GM23338 (cell line): ENCODE measurements at regions not wholly inside any gene's neighbourhood (a gene's known extent, or its start where the extent isn't known, plus 50 kb on each side); places are given as distances from the start of the nearest gene placed in this dataset.
A peak's percentile ranks its signal among the peaks of the same experiment; 100 is the strongest.

Experiments
- ATAC-seq: fragments of 200-7000 bp; cut with Tn5 transposase; 3 replicates; pipeline ENCODE4 v1.9.1; 2020
- DNase-seq: peaks from one replicate; pipeline ENCODE4 v3.0.0-alpha.2; 2015; ENCODE audit warnings: low spot score
- H2AFZ ChIP-seq: fragments of 200-600 bp; sonication (generic); 2 replicates; pipeline ENCODE4 v1.8.0; 2016; ENCODE audit warnings: antibody characterized with exemption, mild to moderate bottlenecking, moderate library complexity
- H3F3A ChIP-seq: fragments of 200-600 bp; sonication (generic); replicated peaks from 2 replicates; pipeline ENCODE4 v1.8.0; 2017; ENCODE audit warnings: antibody characterized with exemption, mixed run types, low read depth
- H3K27ac ChIP-seq: fragments of 200-600 bp; sonication (generic); 2 replicates; pipeline ENCODE4 v1.6.1; 2016; ENCODE audit warnings: low read depth
- H3K27me3 ChIP-seq: fragments of 200-600 bp; sonication (generic); 2 replicates; pipeline ENCODE4 v1.8.0; 2016; ENCODE audit warnings: mild to moderate bottlenecking, mixed run types, moderate library complexity; ENCODE audit not compliant: insufficient read depth
- H3K36me3 ChIP-seq: fragments of 200-600 bp; sonication (generic); 2 replicates; pipeline ENCODE4 v1.8.0; 2016; ENCODE audit warnings: mild to moderate bottlenecking; ENCODE audit not compliant: insufficient read depth
- H3K4me1 ChIP-seq: fragments of 200-600 bp; sonication (generic); 2 replicates; pipeline ENCODE4 v1.8.0; 2016; ENCODE audit warnings: mild to moderate bottlenecking, moderate library complexity; ENCODE audit not compliant: insufficient read depth
- H3K4me2 ChIP-seq: fragments of 200-600 bp; sonication (generic); 2 replicates; pipeline ENCODE4 v1.7.1; 2017; ENCODE audit warnings: mixed run types
- H3K4me3 ChIP-seq: fragments of 200-600 bp; sonication (generic); 2 replicates; pipeline ENCODE4 v1.6.1; 2016; ENCODE audit warnings: mixed run types
- H3K79me2 ChIP-seq: fragments of 200-600 bp; sonication (generic); replicated peaks from 2 replicates; pipeline ENCODE4 v1.8.0; 2017; ENCODE audit warnings: mild to moderate bottlenecking; ENCODE audit not compliant: insufficient read depth
- H3K9me2 ChIP-seq: fragments of 200-600 bp; sonication (generic); 2 replicates; pipeline ENCODE4 v1.8.0; 2017; ENCODE audit not compliant: insufficient read depth
- H4K20me1 ChIP-seq: fragments of 200-600 bp; sonication (generic); replicated peaks from 2 replicates; pipeline ENCODE4 v1.8.0; 2017; ENCODE audit warnings: mild to moderate bottlenecking; ENCODE audit not compliant: insufficient read depth
- H3K27ac Mint-ChIP-seq: 2 replicates; pipeline ENCODE4 v1.8.0; 2020; ENCODE audit warnings: inconsistent platforms, mild to moderate bottlenecking, moderate library complexity, mixed read lengths
- H3K27me3 Mint-ChIP-seq: 3 replicates; pipeline ENCODE4 v1.8.0; 2022; ENCODE audit warnings: low read depth, mild to moderate bottlenecking, moderate library complexity, mixed read lengths, inconsistent platforms; ENCODE audit not compliant: insufficient read depth, poor library complexity
- H3K36me3 Mint-ChIP-seq: 3 replicates; pipeline ENCODE4 v1.8.0; 2021; ENCODE audit warnings: low read depth, mild to moderate bottlenecking, inconsistent platforms, moderate library complexity, mixed read lengths
- H3K4me1 Mint-ChIP-seq: 3 replicates; pipeline ENCODE4 v1.8.0; 2020; ENCODE audit warnings: mild to moderate bottlenecking, inconsistent platforms, mixed read lengths
- H3K4me3 Mint-ChIP-seq: 3 replicates; pipeline ENCODE4 v1.8.0; 2021; ENCODE audit warnings: moderate library complexity, mild to moderate bottlenecking, inconsistent platforms, mixed read lengths
- H3K9me3 Mint-ChIP-seq: 3 replicates; pipeline ENCODE4 v1.8.0; 2020; ENCODE audit warnings: moderate library complexity, mild to moderate bottlenecking, inconsistent platforms, mixed read lengths
- CREB1 ChIP-seq: fragments of 250-450 bp; sonication (Bioruptor Pico); IDR thresholded peaks from 2 replicates; pipeline ENCODE4 v1.5.0; 2020; ENCODE audit warnings: low read depth, mild to moderate bottlenecking, moderate library complexity
- EZH2phosphoT487 ChIP-seq: fragments of 200-600 bp; sonication (generic); IDR thresholded peaks from one replicate; pipeline ENCODE4 v1.8.1; 2018; ENCODE audit warnings: antibody characterized with exemption; ENCODE audit not compliant: unreplicated experiment
- NANOG ChIP-seq: IDR thresholded peaks from 2 replicates; pipeline ENCODE4 v1.6.1; 2016; ENCODE audit warnings: antibody characterized with exemption, borderline replicate concordance
- POLR2AphosphoS5 ChIP-seq: IDR thresholded peaks from 2 replicates; pipeline ENCODE4 v1.6.1; 2016; ENCODE audit warnings: antibody characterized with exemption, low read depth
- ZNF114 ChIP-seq: fragments of 250-450 bp; sonication (Bioruptor Pico); IDR thresholded peaks from 2 replicates; pipeline ENCODE4 v1.5.0; 2020; ENCODE audit warnings: mild to moderate bottlenecking, moderate library complexity
- TF ChIP-seq, protein P1 (sequence below), 2 experiments: fragments of 200-600 bp in 1 of 2; sonication (generic) in 1 of 2; conservative IDR thresholded peaks; 2 replicates each; pipeline versions ENCODE4 v1.5.1 to v1.6.1; 2016 to 2017; ENCODE audit warnings: antibody characterized with exemption in 2 of 2, low read depth in 2 of 2, mild to moderate bottlenecking in 2 of 2, moderate library complexity in 1 of 2
- TF ChIP-seq, protein P2 (sequence below): IDR thresholded peaks from one replicate; pipeline ENCODE4 v1.6.1; 2018; ENCODE audit warnings: antibody characterized with exemption; ENCODE audit not compliant: unreplicated experiment

DNA sequence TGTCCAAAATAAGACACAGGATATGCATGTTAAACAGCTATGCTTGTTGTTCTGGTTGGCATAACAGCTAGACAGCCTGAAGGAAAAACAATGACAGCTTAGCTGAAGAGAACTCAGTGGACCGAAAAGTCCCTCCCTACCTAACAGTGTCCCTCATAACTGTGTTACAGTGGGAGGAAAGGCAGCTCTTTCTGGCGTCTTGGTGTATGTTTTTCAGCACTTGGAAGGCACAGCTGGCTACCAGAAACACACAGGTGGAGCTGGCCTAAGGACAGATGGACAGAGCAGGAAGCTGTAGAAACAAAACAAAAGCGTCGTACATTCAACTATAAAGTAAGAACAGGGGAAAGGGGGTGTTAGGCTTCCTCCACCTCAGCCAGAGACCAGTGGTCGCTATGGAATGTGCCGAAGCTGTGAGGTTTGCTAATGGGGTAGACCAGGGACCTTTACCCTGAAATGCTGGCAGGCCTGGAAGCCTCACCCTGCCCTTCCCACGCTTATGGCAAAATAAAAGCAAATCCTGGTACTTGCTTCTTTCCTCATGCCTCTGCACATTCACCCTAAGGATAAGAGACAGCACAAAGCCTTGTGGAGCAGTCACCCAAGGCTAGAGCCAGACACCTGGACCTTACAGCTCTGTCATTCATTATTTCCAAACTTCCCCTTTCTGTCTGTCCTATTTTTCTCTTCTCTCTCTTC lies 103.5 kb upstream of the TRIB2 start:
- H3K27ac ChIP-seq: no peak overlapping the region
- H3K79me2 ChIP-seq: no peaks in the 10 kb centered on the region
- H3K27ac Mint-ChIP-seq: no peak overlapping the region
- no peaks in the 10 kb centered on the region for H3K9me2 ChIP-seq
- H3K4me3 Mint-ChIP-seq: no peak overlapping the region
- DNase-seq (peak; percentile 14), ATAC-seq (peak; percentile 33; the same call in 1 of the 3 replicates)
- no peaks in the 10 kb centered on the region for H3K36me3 Mint-ChIP-seq
- TF ChIP-seq POLR2AphosphoS5: no peak
- no peak for TF ChIP-seq ZNF114
- no peak for TF ChIP-seq EZH2phosphoT487
- TF ChIP-seq CREB1 (CRISPR knock-in tag): no peak
- TF ChIP-seq, protein P1, sequence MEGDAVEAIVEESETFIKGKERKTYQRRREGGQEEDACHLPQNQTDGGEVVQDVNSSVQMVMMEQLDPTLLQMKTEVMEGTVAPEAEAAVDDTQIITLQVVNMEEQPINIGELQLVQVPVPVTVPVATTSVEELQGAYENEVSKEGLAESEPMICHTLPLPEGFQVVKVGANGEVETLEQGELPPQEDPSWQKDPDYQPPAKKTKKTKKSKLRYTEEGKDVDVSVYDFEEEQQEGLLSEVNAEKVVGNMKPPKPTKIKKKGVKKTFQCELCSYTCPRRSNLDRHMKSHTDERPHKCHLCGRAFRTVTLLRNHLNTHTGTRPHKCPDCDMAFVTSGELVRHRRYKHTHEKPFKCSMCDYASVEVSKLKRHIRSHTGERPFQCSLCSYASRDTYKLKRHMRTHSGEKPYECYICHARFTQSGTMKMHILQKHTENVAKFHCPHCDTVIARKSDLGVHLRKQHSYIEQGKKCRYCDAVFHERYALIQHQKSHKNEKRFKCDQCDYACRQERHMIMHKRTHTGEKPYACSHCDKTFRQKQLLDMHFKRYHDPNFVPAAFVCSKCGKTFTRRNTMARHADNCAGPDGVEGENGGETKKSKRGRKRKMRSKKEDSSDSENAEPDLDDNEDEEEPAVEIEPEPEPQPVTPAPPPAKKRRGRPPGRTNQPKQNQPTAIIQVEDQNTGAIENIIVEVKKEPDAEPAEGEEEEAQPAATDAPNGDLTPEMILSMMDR (conservative IDR thresholded peaks at IDR 0.05; ENCODE audit: low read depth in 2 of 2): no peak
- no peak for TF ChIP-seq NANOG
- no peaks in the 10 kb centered on the region for H3K27me3 ChIP-seq
- peak overlapping the region; percentile 91; the same call in 1 of the 2 replicates for H2AFZ ChIP-seq
- peaks cover 3% of the 10 kb centered on the region for H3K4me1 Mint-ChIP-seq
- no peaks in the 10 kb centered on the region for H3K4me1 ChIP-seq
- no peak overlapping the region for H3K4me2 ChIP-seq
- H3F3A ChIP-seq: no peaks in the 10 kb centered on the region
- H3K27me3 Mint-ChIP-seq: peaks cover 2% of the 10 kb centered on the region
- H3K36me3 ChIP-seq: no peaks in the 10 kb centered on the region
- H3K9me3 Mint-ChIP-seq: no peaks in the 10 kb centered on the region; the same call in 2 of the 3 replicates
- no peaks in the 10 kb centered on the region for H4K20me1 ChIP-seq
- H3K4me3 ChIP-seq: no peak overlapping the region

DNA sequence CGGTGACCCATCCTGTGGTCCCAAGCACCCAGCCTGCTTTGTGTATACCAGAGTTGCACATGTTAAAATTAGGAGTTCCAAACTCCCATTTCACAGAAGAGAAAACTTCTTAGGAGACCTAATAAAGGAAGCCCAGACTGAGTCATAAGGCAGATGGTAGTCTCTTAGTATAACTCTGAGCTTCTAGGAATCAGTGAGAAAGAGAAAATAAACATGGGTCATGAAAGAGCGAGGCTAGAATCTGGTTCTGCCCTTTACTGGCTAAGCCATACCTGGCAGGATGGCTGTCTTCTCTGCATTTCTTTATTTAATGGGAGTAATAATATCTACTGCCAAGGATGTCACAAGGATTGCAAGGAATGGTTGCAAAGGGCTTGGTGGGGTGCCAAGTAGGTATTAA lies 101.2 kb upstream of the TRIB2 start:
- Histone ChIP-seq H3K4me2 (no peak overlapping the region), H3K4me1 (no peaks in the 10 kb centered on the region), H3K79me2 (no peaks in the 10 kb centered on the region), H3K4me3 (no peak overlapping the region), H3F3A (no peaks in the 10 kb centered on the region), H3K9me2 (peaks cover 5% of the 10 kb centered on the region; the same call in 1 of the 2 replicates), H3K36me3 (no peaks in the 10 kb centered on the region), H3K27ac (no peak overlapping the region), H4K20me1 (no peaks in the 10 kb centered on the region), H2AFZ (no peak overlapping the region), H3K27me3 (no peaks in the 10 kb centered on the region)
- H3K4me3 Mint-ChIP-seq: no peak overlapping the region
- no peak for ATAC-seq
- H3K4me1 Mint-ChIP-seq: peaks cover 3% of the 10 kb centered on the region
- H3K27ac Mint-ChIP-seq: no peak overlapping the region
- no peak for DNase-seq
- H3K27me3 Mint-ChIP-seq: peaks cover 2% of the 10 kb centered on the region
- no peaks in the 10 kb centered on the region for H3K36me3 Mint-ChIP-seq
- no peaks in the 10 kb centered on the region for H3K9me3 Mint-ChIP-seq
- TF ChIP-seq, protein P2, sequence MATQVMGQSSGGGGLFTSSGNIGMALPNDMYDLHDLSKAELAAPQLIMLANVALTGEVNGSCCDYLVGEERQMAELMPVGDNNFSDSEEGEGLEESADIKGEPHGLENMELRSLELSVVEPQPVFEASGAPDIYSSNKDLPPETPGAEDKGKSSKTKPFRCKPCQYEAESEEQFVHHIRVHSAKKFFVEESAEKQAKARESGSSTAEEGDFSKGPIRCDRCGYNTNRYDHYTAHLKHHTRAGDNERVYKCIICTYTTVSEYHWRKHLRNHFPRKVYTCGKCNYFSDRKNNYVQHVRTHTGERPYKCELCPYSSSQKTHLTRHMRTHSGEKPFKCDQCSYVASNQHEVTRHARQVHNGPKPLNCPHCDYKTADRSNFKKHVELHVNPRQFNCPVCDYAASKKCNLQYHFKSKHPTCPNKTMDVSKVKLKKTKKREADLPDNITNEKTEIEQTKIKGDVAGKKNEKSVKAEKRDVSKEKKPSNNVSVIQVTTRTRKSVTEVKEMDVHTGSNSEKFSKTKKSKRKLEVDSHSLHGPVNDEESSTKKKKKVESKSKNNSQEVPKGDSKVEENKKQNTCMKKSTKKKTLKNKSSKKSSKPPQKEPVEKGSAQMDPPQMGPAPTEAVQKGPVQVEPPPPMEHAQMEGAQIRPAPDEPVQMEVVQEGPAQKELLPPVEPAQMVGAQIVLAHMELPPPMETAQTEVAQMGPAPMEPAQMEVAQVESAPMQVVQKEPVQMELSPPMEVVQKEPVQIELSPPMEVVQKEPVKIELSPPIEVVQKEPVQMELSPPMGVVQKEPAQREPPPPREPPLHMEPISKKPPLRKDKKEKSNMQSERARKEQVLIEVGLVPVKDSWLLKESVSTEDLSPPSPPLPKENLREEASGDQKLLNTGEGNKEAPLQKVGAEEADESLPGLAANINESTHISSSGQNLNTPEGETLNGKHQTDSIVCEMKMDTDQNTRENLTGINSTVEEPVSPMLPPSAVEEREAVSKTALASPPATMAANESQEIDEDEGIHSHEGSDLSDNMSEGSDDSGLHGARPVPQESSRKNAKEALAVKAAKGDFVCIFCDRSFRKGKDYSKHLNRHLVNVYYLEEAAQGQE: no peak
- TF ChIP-seq, protein P1 (conservative IDR thresholded peaks at IDR 0.05; ENCODE audit: low read depth in 2 of 2): no peak
- no peak for TF ChIP-seq CREB1 (CRISPR knock-in tag)
